Fibroblast of pulmonary artery (primary cell): ENCODE measurements at regions not wholly inside any gene's neighbourhood (a gene's known extent, or its start where the extent isn't known, plus 50 kb on each side); places are given as distances from the start of the nearest gene placed in this dataset.

Experiments
- DNase-seq: peaks from one replicate; pipeline ENCODE4 v3.0.0-alpha.2; 2010; ENCODE audit warnings: low read depth
- H3K4me3 ChIP-seq: replicated peaks from 2 replicates; pipeline ENCODE4 v1.5.1; 2011; ENCODE audit warnings: low read depth, mild to moderate bottlenecking, control low read depth, low read length, moderate library complexity
- TF ChIP-seq, protein P1 (sequence below): IDR thresholded peaks from 2 replicates; pipeline ENCODE4 v1.5.1; 2011; ENCODE audit warnings: mild to moderate bottlenecking, control low read depth, low read length, inconsistent platforms; ENCODE audit errors: missing control alignments

DNA sequence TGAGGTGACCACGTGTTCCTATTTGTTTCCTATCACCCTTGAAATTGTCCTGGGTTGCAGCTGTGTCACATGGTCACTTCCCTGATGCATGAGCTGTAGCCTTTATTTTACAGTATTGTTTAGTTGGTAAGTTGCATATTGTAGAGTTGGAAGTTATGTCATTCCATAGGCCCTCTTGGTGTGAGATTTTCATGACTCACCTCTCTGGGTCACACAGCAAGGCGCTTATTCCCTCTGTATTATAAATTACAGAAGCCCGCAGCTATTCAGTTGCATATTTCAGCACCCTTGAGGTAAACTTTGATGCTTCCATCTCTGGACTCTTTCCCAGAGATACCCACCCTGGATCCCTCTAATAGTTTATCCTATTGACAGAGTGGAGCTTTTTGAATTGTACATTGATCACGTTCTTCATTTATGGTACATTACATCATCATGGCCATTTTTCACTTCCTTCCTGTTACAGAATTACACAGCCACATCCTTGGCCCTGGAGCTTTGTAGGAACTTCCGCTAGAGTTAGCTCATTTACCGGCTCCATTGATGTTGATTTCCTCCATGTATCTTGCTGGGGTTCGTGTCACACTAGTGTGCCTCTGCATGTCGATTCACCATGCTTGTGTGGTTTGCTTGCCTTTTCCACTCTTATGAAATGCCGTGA lies 543.1 kb upstream of the RGMA start:
- TF ChIP-seq, protein P1, sequence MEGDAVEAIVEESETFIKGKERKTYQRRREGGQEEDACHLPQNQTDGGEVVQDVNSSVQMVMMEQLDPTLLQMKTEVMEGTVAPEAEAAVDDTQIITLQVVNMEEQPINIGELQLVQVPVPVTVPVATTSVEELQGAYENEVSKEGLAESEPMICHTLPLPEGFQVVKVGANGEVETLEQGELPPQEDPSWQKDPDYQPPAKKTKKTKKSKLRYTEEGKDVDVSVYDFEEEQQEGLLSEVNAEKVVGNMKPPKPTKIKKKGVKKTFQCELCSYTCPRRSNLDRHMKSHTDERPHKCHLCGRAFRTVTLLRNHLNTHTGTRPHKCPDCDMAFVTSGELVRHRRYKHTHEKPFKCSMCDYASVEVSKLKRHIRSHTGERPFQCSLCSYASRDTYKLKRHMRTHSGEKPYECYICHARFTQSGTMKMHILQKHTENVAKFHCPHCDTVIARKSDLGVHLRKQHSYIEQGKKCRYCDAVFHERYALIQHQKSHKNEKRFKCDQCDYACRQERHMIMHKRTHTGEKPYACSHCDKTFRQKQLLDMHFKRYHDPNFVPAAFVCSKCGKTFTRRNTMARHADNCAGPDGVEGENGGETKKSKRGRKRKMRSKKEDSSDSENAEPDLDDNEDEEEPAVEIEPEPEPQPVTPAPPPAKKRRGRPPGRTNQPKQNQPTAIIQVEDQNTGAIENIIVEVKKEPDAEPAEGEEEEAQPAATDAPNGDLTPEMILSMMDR, result no peak
- H3K4me3 ChIP-seq, result no peak overlapping the region
- DNase-seq, result no peak

DNA sequence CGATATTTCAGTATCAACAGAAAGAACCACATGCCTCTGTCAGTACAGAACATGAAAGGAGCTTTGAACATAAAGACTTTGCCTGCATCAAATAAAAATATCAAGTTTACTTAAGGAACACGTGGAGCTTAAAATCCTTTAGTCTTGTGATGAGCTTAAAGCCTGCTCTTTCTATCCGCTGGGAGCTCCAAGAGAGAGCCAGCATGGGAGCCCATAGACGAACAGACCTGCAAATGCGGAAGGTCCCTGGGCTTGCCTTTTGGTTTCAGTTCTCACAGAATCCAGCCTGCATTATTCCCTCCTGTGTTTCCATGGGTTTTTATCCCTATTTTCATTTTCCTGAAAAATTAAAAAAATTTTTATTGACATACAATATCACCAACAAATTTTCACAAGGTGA lies 530.6 kb upstream of the RGMA start:
- TF ChIP-seq, protein P1, result no peak
- no peak for DNase-seq
- no peak overlapping the region for H3K4me3 ChIP-seq

DNA sequence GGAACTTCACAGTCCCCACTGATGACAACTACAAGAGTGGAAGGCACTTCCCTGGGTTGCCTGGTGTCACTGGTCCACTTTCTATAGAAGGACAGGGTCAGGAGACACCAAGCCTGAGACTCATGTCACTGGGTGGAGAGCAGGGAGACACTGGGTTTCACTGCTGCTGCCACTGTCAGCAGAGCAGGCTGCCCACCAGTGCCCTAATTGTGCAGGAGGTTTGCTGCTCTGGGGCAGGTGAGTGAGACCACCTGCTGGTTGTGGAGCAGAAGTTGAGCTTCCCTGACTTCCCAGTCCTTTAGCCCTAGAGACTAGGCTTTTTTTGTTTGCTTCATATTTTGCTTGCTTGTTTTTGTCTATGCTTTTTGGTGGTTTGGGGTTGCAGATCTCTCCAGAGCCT lies 528.4 kb upstream of the RGMA start:
- TF ChIP-seq, protein P1, result no peak

DNA sequence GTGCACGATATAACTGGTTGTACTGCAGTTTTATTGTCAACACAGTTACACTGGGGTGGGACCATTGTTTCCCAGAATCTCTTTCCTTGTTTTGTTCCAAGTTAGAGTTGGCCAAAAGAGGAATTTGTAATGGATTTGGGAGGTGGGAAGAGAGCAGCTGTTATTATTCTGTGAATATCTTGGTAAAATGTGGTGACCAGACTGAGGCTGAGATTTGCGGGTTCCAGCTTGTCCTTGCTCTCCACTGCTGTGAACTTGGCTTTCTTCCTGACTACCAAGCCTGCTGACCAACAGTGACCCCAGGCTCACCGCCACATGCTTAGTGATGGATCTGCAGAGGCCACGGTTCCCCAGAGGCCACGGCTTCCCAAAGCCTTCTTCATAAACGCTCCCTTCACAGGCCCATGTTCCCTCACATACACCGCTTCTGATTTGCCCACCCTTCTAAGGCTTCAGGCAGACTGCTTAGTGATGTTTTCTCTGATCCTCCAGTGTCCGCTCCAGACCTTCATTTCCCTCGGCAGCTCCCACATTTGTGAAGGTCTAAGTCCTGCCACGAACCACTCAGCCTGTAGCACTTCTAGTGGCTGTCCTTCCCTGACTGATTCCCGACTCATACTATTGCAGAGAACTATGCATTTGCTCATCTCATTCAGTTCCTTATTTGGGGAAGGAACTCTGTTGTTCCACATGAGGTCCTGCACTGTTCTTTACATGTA lies 525.5 kb upstream of the RGMA start:
- DNase-seq, result no peak
- H3K4me3 ChIP-seq, result no peak overlapping the region

More for the DNA sequence above, 528.4 kb upstream of the RGMA start:
- DNase-seq, result no peak
- H3K4me3 ChIP-seq, result no peak overlapping the region

DNA sequence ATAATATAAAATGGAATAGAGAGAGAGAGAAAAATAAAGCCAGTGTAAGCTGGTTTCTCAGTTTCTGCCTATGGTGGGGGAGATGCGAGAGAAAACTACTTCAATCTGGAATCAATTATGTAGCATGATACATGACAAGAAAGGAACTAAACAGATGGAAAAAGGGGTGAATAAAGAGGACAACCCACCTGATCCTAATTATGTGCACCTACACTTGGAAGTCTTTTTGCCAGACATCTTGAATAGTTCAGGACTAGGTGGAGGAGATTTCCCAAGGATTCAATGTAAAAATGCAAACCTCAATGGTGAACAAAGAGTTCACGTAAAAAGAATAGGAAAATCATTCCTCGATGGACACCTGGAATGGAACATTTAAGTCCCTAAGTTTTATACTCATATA lies 524.4 kb upstream of the RGMA start:
- TF ChIP-seq, protein P1, result no peak
- DNase-seq, result no peak
- H3K4me3 ChIP-seq, result no peak overlapping the region

More for the DNA sequence above, 525.5 kb upstream of the RGMA start:
- TF ChIP-seq, protein P1, result no peak

DNA sequence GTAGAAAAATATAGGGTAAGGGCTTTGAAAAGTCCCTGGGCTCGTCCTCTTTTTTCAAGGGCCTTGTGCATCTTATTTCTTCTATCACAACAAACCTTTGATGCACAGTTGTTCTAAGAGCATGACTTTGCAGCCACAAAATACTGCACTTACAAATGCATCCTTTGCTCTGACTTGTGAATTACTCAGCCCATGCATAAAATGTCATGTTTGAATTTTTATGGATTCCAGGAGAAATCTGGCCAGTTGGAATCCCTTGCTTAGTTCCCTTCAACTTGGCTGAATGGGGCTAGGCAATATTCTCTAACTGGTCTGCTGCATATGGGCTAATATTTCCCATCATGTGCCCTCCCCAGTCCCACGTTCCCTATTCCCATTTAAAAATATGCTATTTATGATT lies 523.9 kb upstream of the RGMA start:
- no peak for DNase-seq
- no peak overlapping the region for H3K4me3 ChIP-seq

More for the DNA sequence above, 523.9 kb upstream of the RGMA start:
- TF ChIP-seq, protein P1, result no peak
